HG02610 (cell line): ENCODE measurements at regions not wholly inside any gene's neighbourhood (a gene's known extent, or its start where the extent isn't known, plus 50 kb on each side); places are given as distances from the start of the nearest gene placed in this dataset.

Experiments
- ATAC-seq: cut with Tn5 transposase; IDR thresholded peaks from one replicate; pipeline ENCODE4 v1.9.1; 2021; ENCODE audit warnings: mild to moderate bottlenecking, moderate library complexity; ENCODE audit not compliant: unreplicated experiment

DNA sequence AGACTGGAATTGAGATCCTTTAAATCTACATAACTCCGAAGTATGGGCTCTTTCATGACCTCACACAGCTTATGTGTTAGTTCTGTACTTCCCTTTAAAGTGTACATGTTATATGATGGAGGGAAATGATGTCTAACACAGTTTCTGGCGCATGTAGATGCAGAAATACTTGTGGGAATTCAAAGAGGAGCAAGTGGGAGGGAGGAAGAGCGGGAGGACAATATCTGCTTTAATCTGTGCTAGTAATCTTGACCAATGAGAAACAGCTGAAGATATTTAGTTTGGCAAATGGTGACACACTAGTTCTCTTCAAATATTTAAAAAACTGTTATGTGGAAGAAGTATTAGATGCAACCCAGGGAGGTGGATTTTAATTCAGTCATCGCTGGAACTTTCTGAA lies 62.9 kb upstream of the PLEKHG1 start:
- ATAC-seq = no peak

DNA sequence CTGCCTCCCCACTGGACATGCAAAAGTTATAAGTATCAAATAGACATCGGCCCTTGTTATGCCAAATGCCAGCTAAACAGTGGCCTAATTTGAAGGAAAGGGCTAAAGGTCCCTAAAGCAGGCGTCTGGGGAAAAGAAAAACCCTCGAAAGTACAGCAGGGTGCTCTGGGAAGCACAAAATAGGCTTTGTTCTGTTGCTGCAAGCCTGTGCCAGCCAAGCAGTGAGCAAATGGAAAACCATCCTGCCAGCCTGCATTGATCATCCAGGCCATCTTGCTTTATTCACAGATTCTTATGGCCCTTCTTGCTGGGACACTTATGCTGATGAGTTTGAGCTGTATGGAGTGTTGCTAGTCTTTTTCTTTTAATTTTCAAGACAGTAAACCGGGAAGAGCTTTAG lies 62.2 kb upstream of the PLEKHG1 start:
- ATAC-seq = no peak

DNA sequence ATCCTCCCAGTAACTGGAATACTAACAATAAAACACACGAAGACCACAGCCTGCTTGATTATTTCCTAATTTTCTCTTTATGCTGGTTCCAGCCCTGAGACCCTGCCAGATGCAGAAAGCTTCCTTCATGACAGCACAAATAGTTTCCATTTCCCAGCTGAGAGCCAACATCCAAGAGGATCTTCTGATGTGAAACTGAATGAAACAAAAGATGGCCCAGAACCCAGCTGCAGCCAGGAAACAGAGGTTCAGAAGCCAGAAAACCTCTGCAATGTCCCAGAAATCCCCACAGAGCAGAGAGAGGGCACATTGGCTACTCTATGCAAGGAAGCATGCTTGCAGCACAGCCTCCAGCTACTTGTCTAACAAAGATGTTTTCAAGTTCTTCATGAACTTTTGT lies 61.8 kb upstream of the PLEKHG1 start:
- no peak for ATAC-seq

DNA sequence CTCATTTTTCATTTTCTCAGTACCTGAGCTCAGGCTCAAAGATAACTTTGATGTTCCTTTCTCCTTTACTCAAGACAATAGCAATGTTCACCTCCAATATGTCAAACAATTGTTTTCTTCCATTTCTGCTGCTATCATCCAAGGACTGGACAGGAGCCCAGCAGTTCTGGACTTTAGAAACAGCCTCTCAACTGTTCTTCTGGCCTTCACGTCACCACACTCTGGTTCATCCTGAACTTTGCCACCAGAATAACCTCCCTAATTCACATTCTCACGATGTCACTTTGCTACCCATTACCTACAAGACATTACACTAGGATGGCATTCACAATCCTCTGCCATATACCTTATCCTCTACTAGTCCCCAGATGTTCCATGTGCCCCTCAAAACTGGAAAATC lies 60.6 kb upstream of the PLEKHG1 start:
- no peak for ATAC-seq

DNA sequence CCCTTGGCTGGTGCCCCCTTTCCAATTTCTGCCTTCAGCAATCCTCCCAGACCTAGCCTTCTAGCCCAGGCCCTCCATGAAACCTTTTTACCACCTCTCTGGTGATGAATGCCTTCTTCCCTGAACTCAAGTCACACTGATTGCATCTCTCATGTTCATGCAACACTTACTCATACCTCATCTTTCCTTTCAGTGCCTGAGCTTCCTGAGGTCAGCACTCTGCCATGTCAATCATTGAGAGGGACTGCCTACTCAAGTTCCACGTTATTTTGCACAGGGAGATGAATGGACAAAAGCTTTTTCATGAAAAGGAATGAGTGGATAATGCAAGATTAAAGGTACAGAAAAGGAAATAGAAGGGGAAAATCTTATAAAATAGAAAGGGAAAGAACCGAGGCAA lies 60.1 kb upstream of the PLEKHG1 start:
- ATAC-seq = no peak

DNA sequence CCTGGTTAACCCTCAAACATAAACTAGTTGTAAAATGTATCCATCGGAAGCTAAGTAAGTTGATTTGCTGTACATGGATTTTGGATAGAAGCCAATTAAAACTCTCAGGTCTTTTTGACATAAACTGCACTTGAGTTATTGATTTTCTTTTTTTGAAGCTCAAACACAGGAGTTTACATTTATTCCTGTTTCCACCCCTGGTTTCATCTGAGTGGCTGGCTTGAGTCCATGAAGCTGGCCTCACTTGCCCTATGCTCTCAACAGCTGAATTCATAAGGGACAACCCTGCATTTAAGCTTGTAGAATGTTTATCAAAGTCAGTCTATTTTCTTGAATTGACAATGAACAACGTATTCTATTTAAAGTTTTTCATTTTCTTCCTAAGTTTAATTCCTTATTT lies 58.1 kb upstream of the PLEKHG1 start:
- ATAC-seq = no peak

DNA sequence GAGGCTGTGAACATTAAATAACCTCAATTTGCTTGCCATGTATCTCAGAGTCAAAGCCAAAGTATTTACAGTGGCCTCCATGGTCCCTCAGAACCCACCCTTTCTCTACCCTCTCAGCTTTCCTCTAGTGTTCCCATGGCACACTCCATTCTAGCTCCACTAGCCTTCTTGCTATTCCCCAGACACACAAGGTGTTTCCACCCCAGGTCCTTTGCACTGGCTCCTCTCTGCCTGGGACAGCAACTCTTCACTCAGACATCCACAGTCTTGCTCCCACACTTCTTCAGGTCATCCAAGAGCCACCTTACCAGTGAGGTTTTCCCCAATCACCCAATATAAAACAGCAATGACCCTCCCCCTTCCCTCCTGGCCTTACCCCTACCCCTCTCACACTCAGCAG lies 56.5 kb upstream of the PLEKHG1 start:
- no peak for ATAC-seq

DNA sequence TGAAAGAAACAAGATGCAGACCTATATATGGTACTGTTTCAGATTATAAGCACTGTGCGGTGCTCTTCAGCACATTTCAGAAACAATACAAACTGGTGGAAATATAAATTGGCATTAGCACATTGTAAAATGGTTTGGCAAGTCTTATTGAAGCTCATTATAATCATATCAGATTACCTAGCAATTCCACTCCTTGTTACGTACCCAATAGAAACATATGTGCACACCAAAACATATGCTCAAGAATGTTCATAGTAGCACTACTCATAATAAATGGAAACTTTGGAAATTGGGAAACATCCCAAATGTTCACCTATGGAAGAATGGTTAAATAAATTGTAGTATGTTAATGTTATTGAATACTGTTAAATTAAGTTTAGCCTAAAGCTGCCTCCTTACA lies 54.9 kb upstream of the PLEKHG1 start:
- no peak for ATAC-seq

DNA sequence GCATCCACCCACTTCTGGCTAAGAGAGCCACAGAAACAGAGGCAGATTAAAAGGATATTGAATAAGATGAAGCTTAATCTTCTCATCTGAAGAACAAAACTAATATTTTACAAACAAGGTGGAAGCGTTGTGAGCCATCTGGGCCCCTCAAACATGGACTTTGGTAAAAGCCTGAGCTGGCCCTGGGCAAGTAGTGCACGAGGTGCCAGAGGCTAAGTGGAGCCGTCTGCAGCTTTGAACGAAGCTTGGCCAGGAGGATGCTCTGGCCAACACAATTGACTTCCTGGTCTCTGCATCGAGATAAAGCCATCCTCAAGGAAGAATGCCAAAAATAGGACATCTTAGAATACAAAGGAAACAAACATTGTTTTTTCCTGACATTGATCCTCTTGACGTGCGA lies 53.2 kb upstream of the PLEKHG1 start:
- ATAC-seq = no peak

DNA sequence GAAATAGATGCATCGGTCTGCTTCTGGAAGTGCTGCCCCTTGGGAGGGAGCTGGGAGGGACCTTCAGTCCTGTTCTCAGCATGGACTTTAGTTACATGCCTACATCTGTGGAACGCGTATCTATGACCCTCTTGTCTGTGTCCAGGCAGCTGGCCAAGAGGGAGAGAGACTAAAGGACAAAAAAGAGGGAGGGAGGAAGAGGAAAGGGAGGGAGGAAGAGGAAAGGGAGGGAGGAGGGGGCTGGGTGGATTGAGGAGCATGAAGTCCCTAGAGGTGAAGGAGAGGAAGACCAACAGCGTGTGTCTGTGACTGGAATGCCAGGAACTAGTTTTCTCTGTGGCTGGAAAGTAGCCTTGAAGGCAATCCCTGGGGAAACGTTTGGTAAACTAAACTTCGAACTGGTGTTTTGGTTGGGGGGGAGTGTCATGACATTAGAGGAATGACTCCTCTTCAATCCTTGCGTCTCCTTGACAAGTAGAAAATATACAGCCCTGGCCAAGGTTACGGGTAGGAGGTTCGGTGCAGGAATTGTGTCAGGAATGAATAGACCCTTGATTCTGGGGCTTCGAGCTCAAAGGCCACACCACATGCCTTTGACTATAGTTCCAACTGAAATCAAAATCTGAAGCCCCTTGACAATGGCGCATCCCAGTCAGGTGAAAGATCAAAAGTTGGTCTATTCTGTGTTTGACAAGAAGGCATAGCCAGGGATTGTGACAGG lies 52.0 kb upstream of the PLEKHG1 start:
- no peak for ATAC-seq

DNA sequence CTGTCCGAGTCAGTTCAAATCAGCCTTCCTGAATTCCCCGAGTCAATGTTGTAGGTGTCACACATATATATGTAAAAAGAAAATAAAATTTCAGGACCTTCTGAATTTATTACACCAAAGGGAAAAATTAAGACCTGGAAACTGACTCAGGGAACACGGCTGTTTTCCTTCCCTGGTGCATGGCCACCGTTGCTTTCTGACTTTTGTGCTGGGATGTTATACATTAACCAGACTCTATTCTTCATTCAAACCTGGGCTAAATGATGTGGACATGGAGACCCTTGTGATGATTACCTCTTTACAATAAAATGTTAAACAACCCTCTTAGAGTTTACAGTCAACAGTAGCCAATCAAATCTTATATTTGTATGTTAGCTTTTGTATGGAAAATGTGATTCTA lies 51.4 kb upstream of the PLEKHG1 start:
- no peak for ATAC-seq

DNA sequence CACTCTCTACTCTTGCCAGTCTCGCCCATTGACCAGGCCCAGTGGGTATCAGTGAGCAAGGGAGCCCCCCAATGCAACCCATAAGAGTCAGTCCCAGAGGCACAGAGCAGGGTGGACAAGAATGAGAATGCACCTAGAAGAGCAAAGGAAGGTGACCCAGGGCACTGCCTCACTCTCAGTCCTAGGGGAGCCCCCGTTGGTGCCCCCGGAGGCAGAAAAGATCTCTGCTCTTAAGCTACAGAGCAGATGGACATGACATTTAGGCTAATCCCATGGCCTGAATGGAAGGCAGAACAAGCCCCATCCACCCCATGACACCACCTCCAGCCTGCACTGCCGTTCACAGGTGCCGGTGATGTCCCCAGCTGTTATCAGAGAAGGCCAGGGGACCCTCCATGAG lies 50.7 kb upstream of the PLEKHG1 start:
- ATAC-seq = no peak

DNA sequence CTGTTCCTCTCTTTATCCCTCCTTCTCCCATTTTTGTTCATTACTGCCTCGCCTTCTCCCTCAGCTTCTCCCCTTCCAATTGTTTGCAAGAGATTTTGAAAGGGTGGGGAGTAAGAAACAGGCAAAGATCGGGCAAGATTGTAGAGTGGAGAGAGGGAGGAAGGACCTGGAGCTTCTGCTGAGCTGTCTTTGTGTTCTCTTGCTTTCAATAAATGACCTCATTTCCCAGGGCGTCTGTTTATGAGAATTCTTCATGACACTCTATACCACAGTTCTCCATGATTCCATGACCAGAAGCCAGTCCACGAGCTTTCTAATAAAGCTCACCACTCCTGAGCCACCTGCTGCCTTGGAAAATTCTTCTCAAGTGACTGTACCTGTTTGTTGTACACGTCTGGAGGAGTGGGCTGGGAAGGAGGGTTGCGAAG lies 50.0 kb upstream of the PLEKHG1 start:
- ATAC-seq = no peak
